ENCODE measurements at regions not wholly inside any gene's neighbourhood (a gene's known extent, or its start where the extent isn't known, plus 50 kb on each side); places are given as distances from the start of the nearest gene placed in this dataset.

- TF ChIP-seq, protein P1, sequence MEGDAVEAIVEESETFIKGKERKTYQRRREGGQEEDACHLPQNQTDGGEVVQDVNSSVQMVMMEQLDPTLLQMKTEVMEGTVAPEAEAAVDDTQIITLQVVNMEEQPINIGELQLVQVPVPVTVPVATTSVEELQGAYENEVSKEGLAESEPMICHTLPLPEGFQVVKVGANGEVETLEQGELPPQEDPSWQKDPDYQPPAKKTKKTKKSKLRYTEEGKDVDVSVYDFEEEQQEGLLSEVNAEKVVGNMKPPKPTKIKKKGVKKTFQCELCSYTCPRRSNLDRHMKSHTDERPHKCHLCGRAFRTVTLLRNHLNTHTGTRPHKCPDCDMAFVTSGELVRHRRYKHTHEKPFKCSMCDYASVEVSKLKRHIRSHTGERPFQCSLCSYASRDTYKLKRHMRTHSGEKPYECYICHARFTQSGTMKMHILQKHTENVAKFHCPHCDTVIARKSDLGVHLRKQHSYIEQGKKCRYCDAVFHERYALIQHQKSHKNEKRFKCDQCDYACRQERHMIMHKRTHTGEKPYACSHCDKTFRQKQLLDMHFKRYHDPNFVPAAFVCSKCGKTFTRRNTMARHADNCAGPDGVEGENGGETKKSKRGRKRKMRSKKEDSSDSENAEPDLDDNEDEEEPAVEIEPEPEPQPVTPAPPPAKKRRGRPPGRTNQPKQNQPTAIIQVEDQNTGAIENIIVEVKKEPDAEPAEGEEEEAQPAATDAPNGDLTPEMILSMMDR (optimal IDR thresholded peaks at IDR 0.05 in 1 of 3, IDR thresholded peaks at IDR 0.05 in 1 of 3, conservative IDR thresholded peaks at IDR 0.05 in 1 of 3; ENCODE audit: extremely low read depth in 1 of 3, insufficient read depth in 2 of 3, low read length in 3 of 3) = no peak
- TF ChIP-seq EZH2 (IDR thresholded peaks at IDR 0.05; ENCODE audit: low read length) = no peak
Measured at GRCh38 chr1:30466026-30466425, 257.4 kb downstream of the MATN1 start.

Measured in keratinocyte (primary cell).